ENCODE measurements at regions not wholly inside any gene's neighbourhood (a gene's known extent, or its start where the extent isn't known, plus 50 kb on each side); places are given as distances from the start of the nearest gene placed in this dataset.

DNA sequence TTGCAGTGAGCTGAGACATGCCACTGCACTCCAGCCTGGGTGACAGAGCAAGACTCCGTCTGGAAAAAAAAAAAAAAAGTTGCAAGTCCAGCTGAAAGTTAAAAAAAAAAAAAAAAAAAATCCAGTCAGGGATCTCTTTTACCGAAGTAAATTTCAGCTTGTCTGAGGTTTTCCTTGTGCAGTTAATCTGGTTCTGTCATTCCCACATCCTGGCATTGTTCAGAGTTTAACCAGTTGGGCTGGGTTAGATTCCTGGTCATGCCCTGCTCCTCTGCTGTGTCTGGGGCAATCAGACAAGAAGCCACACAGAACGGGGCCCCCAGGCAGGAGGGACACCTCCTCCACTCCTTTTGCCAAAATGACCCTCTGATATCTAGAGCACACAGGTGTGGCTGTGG lies 84.1 kb upstream of the KLHL25 start:
- Histone ChIP-seq H3K9me3 (ENCODE audit: low read length) (no peaks in the 10 kb centered on the region), H3K27me3 (ENCODE audit: insufficient read depth, low read length, poor library complexity, severe bottlenecking) (peaks cover 5% of the 10 kb centered on the region), H3K27ac (ENCODE audit: low read depth, low read length) (no peak overlapping the region), H3K4me1 (ENCODE audit: insufficient read depth, low read length) (no peaks in the 10 kb centered on the region), H3K4me3 (ENCODE audit: low read length) (no peak overlapping the region), H3K36me3 (ENCODE audit: insufficient read depth, low read length) (no peaks in the 10 kb centered on the region)
- POLR2A ChIA-PET: no interaction called here
- Mint-ChIP-seq H3K27me3 (peaks cover 25 to 58% of the 10 kb centered on the region in 2 donors), H3K36me3 (no peaks in the 10 kb centered on the region), H3K4me3 (no peak overlapping the region), H3K9me3 (peaks cover 0 to 5% (median 0%) of the 10 kb centered on the region in 5 donors), H3K27ac (no peak overlapping the region), H3K4me1 (no peaks in the 10 kb centered on the region)
- CTCF ChIA-PET: interaction anchor here (0.7 to 1.2 kb wide), 2 partner anchors 27 to 147 kb away, joined by 3 to 4 read pairs; no protein-coding TSS in a partner anchor
- DNase-seq: no peak

DNA sequence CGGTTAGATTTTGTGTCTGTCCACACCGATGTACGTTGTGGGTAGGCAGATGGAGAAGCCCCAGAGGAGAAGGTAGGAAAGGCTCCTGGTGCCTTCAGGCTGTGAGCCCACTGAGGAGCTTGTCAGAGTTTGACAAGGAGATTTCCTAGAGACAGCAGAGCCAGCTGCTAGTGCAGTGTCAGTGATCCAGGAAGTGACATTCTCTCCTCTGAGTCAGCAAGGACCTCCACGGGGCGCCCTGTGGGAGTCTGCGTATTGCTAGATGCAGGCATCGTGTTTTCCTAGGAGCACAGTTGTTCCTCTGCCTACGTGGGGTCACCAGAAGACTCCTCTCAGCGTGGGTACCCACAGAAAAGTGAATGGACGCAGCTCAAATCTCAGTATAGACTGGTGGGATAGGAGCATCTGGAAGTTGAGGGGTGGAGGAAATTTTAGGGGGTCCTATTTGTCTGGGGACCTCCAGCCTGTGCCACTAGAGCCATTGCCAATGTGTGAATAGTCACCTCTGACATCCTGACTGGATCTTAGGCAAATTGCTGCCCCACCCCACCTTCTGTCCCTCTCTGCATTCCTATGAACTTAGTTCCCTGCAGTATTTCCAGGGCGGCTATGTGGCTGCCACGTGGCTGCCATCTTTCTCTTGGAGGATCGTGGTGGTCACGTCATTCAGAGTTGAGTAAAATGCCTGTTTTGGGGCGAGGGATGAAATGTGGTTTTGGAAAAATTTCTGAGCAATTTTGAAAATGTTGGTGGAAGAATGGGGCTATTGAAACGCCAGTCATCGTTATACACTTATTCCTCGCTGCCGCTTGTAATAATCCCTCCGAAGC lies 84.8 kb upstream of the KLHL25 start:
- no peak overlapping the region for H3K27ac ChIP-seq (ENCODE audit: low read depth, low read length)
- H3K36me3 Mint-ChIP-seq: no peaks in the 10 kb centered on the region
- peaks cover 0 to 5% (median 0%) of the 10 kb centered on the region in 5 donors for H3K9me3 Mint-ChIP-seq
- DNase-seq: no peak
- H3K9me3 ChIP-seq (ENCODE audit: low read length): no peaks in the 10 kb centered on the region
- H3K27me3 ChIP-seq (ENCODE audit: insufficient read depth, low read length, poor library complexity, severe bottlenecking): peaks cover 5% of the 10 kb centered on the region
- CTCF ChIA-PET: no interaction called here
- POLR2A ChIA-PET: no interaction called here
- H3K36me3 ChIP-seq (ENCODE audit: insufficient read depth, low read length): no peaks in the 10 kb centered on the region
- H3K27me3 Mint-ChIP-seq: peaks cover 28 to 56% of the 10 kb centered on the region in 2 donors
- no peaks in the 10 kb centered on the region for H3K4me1 ChIP-seq (ENCODE audit: insufficient read depth, low read length)
- H3K4me1 Mint-ChIP-seq: no peaks in the 10 kb centered on the region
- no peak overlapping the region for H3K4me3 Mint-ChIP-seq
- H3K4me3 ChIP-seq (ENCODE audit: low read length): no peak overlapping the region
- H3K27ac Mint-ChIP-seq: no peak overlapping the region

DNA sequence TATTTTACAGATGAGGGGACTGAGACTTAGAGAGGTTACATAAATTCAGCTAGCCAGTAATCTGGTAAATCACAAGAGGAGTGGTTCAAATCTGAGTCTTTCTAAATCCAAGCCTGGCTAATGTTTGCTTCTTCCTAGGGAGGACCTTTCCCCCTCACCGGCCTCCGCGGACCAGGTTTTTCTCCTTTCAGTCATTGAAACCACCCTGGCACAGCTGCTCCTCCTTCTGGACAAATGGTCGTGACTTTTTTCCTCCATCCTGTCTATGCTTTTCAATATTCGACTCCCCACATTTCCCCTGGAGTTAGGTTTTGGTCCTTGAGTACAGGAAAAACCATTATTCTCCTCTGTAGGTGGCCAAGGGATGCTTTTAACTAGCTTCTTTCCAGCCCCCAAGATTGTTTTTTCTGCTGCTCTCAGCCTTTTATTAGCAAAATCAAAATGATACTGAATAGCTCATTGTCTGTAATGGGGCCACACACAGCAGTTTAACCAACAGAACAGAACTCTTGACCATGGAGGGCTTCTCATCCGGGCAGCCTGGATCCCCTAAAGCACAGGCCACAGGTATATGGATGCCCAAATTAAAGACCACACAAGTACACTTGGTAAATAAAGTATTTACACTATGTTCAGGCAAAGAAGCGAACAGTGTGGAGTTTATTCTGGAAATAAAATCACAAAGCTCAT lies 85.9 kb upstream of the KLHL25 start:
- no peak overlapping the region for H3K27ac ChIP-seq (ENCODE audit: low read depth, low read length)
- Mint-ChIP-seq H3K27me3 (peaks cover 33 to 58% of the 10 kb centered on the region in 2 donors), H3K4me3 (no peak overlapping the region), H3K27ac (peak overlapping the region in 1 of 8 donors; percentile 70), H3K9me3 (peaks cover 0 to 5% (median 0%) of the 10 kb centered on the region in 5 donors), H3K4me1 (no peaks in the 10 kb centered on the region), H3K36me3 (no peaks in the 10 kb centered on the region)
- no peaks in the 10 kb centered on the region for H3K4me1 ChIP-seq (ENCODE audit: insufficient read depth, low read length)
- H3K36me3 ChIP-seq (ENCODE audit: insufficient read depth, low read length): no peaks in the 10 kb centered on the region
- no peak overlapping the region for H3K4me3 ChIP-seq (ENCODE audit: low read length)
- CTCF ChIA-PET: no interaction called here
- peaks cover 5% of the 10 kb centered on the region for H3K27me3 ChIP-seq (ENCODE audit: insufficient read depth, low read length, poor library complexity, severe bottlenecking)
- POLR2A ChIA-PET: no interaction called here
- no peaks in the 10 kb centered on the region for H3K9me3 ChIP-seq (ENCODE audit: low read length)
- no peak for DNase-seq

DNA sequence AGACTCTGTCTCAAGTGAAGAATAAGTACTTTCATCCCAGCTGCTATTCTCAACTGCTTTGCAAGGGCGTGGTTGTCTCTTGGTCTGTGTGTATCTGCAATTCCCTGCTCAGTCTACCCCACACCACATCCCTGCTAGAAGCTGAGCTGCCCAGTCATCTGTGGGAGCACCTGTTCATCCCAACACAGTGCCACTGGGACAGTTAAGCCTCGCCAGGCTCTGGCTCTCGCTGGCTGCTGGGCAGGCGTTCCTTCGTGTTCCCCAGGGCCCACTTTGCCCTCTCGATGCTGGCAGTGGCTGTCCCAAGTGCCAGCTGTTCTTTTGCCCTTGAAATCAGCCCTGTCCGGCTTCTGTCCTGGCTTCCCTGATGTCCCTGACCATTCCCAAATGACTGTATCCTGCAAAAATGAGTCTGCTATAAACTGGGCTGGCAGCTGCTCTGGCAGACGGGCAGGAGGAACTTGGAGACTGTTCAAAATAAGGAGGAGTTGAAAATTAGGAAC lies 91.6 kb upstream of the KLHL25 start:
- POLR2A ChIA-PET: no interaction called here
- peaks cover 0 to 7% (median 2%) of the 10 kb centered on the region in 3 donors for H3K4me1 Mint-ChIP-seq
- no peaks in the 10 kb centered on the region for H3K36me3 Mint-ChIP-seq
- Histone ChIP-seq H3K36me3 (ENCODE audit: insufficient read depth, low read length) (no peaks in the 10 kb centered on the region), H3K27me3 (ENCODE audit: insufficient read depth, low read length, poor library complexity, severe bottlenecking) (no peaks in the 10 kb centered on the region), H3K27ac (ENCODE audit: low read depth, low read length) (no peak overlapping the region), H3K4me1 (ENCODE audit: insufficient read depth, low read length) (no peaks in the 10 kb centered on the region), H3K9me3 (ENCODE audit: low read length) (no peaks in the 10 kb centered on the region), H3K4me3 (ENCODE audit: low read length) (no peak overlapping the region)
- no peak overlapping the region for H3K4me3 Mint-ChIP-seq
- H3K9me3 Mint-ChIP-seq: peaks cover 0 to 5% (median 0%) of the 10 kb centered on the region in 5 donors
- no peak for DNase-seq
- CTCF ChIA-PET: no interaction called here
- H3K27ac Mint-ChIP-seq: no peak overlapping the region
- H3K27me3 Mint-ChIP-seq: peaks cover 24 to 57% of the 10 kb centered on the region in 2 donors

DNA sequence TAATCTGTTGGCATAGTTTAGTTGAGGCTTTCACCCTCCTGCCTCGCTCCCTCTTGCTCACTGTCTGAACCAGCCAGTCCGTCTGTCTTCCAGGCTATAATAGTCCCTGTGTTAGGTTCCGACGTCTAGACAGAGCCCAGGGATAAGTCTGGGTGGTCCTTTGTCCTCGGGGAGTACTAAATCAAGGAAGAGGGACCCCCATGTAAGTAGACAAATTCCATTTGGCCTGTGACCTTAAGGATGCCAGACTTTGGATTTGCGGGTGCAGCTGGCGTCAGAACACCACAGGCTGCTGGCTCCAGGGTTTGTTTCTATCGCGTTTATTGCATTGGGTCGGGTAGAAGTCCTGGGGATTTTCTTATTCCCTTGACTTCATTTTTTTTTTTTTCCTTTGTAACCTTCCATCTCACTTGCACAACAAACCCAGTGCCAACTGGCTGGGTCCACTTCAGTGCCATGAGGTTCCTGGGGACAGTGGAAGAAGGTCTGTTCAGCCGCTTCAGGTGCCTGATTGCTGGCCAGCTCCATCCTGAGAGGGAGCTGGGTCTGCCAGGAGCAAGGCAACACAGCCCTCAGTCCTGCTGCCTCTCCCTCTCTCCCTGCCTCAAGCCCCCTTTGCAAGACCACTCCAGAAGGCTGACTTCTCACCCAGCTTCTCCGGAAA lies 95.4 kb upstream of the KLHL25 start:
- H3K4me1 Mint-ChIP-seq: peaks cover 0 to 8% (median 4%) of the 10 kb centered on the region in 3 donors
- H3K4me1 ChIP-seq (ENCODE audit: insufficient read depth, low read length): no peaks in the 10 kb centered on the region
- ChIA-PET POLR2A (no interaction called here), CTCF (no interaction called here)
- no peaks in the 10 kb centered on the region for H3K9me3 Mint-ChIP-seq
- H3K4me3 ChIP-seq (ENCODE audit: low read length): no peak overlapping the region
- H3K9me3 ChIP-seq (ENCODE audit: low read length): no peaks in the 10 kb centered on the region
- peak overlapping the region in 2 of 8 donors; percentile 47 to 51 for H3K27ac Mint-ChIP-seq
- peaks cover 21 to 75% of the 10 kb centered on the region in 2 donors for H3K27me3 Mint-ChIP-seq
- no peak overlapping the region for H3K27ac ChIP-seq (ENCODE audit: low read depth, low read length)
- no peak for DNase-seq
- H3K36me3 ChIP-seq (ENCODE audit: insufficient read depth, low read length): no peaks in the 10 kb centered on the region
- no peak overlapping the region for H3K4me3 Mint-ChIP-seq
- no peaks in the 10 kb centered on the region for H3K36me3 Mint-ChIP-seq
- no peaks in the 10 kb centered on the region for H3K27me3 ChIP-seq (ENCODE audit: insufficient read depth, low read length, poor library complexity, severe bottlenecking)

DNA sequence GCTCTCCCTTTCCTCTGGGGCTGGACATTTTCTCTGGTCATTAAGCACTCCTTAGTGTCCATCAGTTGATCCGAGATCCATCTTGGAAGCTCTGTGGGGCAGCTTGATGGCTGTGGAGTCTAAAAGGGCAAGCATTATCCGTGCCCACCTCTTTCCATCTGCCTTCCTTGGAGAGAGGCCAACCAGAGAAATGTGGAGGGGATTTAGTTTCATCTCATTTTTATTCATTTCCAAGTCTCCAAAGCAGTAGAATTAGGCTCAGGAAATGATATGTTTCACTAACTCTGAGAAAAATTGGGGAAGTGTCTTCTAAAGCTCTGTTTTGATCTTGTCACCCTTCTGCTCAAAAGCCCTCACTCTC lies 95.9 kb upstream of the KLHL25 start:
- POLR2A ChIA-PET: no interaction called here
- H3K4me3 Mint-ChIP-seq: peak overlapping the region in 2 of 7 donors; percentile 9 to 51
- CTCF ChIA-PET: no interaction called here
- no peaks in the 10 kb centered on the region for H3K9me3 ChIP-seq (ENCODE audit: low read length)
- peaks cover 0 to 8% (median 4%) of the 10 kb centered on the region in 3 donors for H3K4me1 Mint-ChIP-seq
- H3K27ac Mint-ChIP-seq: peak overlapping the region in 4 of 8 donors; percentile 11 to 86 (median 42)
- peaks cover 16 to 73% of the 10 kb centered on the region in 2 donors for H3K27me3 Mint-ChIP-seq
- H3K4me3 ChIP-seq (ENCODE audit: low read length): no peak overlapping the region
- H3K27ac ChIP-seq (ENCODE audit: low read depth, low read length): no peak overlapping the region
- H3K9me3 Mint-ChIP-seq: no peaks in the 10 kb centered on the region
- no peaks in the 10 kb centered on the region for H3K27me3 ChIP-seq (ENCODE audit: insufficient read depth, low read length, poor library complexity, severe bottlenecking)
- no peaks in the 10 kb centered on the region for H3K36me3 Mint-ChIP-seq
- no peaks in the 10 kb centered on the region for H3K4me1 ChIP-seq (ENCODE audit: insufficient read depth, low read length)
- no peaks in the 10 kb centered on the region for H3K36me3 ChIP-seq (ENCODE audit: insufficient read depth, low read length)
- no peak for DNase-seq

DNA sequence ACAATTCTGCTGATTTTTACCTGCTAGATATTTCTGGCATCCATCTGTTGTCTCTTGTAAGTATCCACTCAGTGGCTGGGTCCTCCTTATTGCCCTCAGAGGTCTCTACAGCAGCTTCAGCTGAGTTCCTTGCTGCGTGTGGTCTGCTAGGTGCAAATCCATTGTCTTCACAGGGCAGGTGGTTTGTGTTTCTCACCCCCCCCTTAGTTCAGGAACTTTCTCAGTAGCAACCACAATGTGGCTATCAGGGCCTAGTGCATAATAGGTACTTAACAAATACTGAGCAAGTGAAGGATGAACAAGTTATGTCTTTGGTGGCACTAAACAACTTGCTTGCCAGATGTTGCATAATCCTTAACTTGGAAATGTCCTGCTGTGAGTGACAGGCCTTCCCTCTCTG lies 96.7 kb upstream of the KLHL25 start:
- DNase-seq: no peak
- no peaks in the 10 kb centered on the region for H3K9me3 Mint-ChIP-seq
- H3K4me1 ChIP-seq (ENCODE audit: insufficient read depth, low read length): no peaks in the 10 kb centered on the region
- peaks cover 0 to 8% (median 5%) of the 10 kb centered on the region in 3 donors for H3K4me1 Mint-ChIP-seq
- H3K36me3 ChIP-seq (ENCODE audit: insufficient read depth, low read length): no peaks in the 10 kb centered on the region
- H3K27me3 Mint-ChIP-seq: peaks cover 14 to 74% of the 10 kb centered on the region in 2 donors
- H3K27me3 ChIP-seq (ENCODE audit: insufficient read depth, low read length, poor library complexity, severe bottlenecking): no peaks in the 10 kb centered on the region
- no peak overlapping the region for H3K4me3 ChIP-seq (ENCODE audit: low read length)
- POLR2A ChIA-PET: no interaction called here
- no peak overlapping the region for H3K27ac ChIP-seq (ENCODE audit: low read depth, low read length)
- no peaks in the 10 kb centered on the region for H3K9me3 ChIP-seq (ENCODE audit: low read length)
- peaks cover 0 to under 1% (median 0%) of the 10 kb centered on the region in 3 donors for H3K36me3 Mint-ChIP-seq
- CTCF ChIA-PET: no interaction called here
- peak overlapping the region in 4 of 7 donors; percentile 5 to 55 (median 19) for H3K4me3 Mint-ChIP-seq
- H3K27ac Mint-ChIP-seq: peak overlapping the region in 2 of 8 donors; percentile 5 to 81

GRCh38 chr15:85892232-85892631 lies 97.5 kb upstream of the KLHL25 start:
- no peak overlapping the region for H3K27ac Mint-ChIP-seq
- peaks cover 0 to 15% (median 7%) of the 10 kb centered on the region in 3 donors for H3K4me1 Mint-ChIP-seq
- no peaks in the 10 kb centered on the region for H3K36me3 ChIP-seq (ENCODE audit: insufficient read depth, low read length)
- no peaks in the 10 kb centered on the region for H3K9me3 Mint-ChIP-seq
- no peak for DNase-seq
- H3K4me3 Mint-ChIP-seq: no peak overlapping the region
- no peaks in the 10 kb centered on the region for H3K27me3 ChIP-seq (ENCODE audit: insufficient read depth, low read length, poor library complexity, severe bottlenecking)
- H3K4me3 ChIP-seq (ENCODE audit: low read length): no peak overlapping the region
- H3K9me3 ChIP-seq (ENCODE audit: low read length): no peaks in the 10 kb centered on the region
- H3K27me3 Mint-ChIP-seq: peaks cover 13 to 66% of the 10 kb centered on the region in 2 donors
- CTCF ChIA-PET: no interaction called here
- H3K27ac ChIP-seq (ENCODE audit: low read depth, low read length): no peak overlapping the region
- POLR2A ChIA-PET: no interaction called here
- H3K36me3 Mint-ChIP-seq: peaks cover 0 to 4% (median 0%) of the 10 kb centered on the region in 3 donors
- no peaks in the 10 kb centered on the region for H3K4me1 ChIP-seq (ENCODE audit: insufficient read depth, low read length)
